CD14-positive monocyte (primary cell): ENCODE measurements at regions not wholly inside any gene's neighbourhood (a gene's known extent, or its start where the extent isn't known, plus 50 kb on each side); places are given as distances from the start of the nearest gene placed in this dataset.

Source experiments
- DNase-seq, 3 donors: peaks; one replicate each; pipeline ENCODE4 v3.0.0-alpha.2; 2011 to 2022
- H2AFZ ChIP-seq: 2 replicates; pipeline ENCODE4 v1.6.0; 2012; ENCODE audit warnings: mild to moderate bottlenecking, low read depth, low read length, inconsistent platforms; ENCODE audit not compliant: insufficient read depth, poor library complexity, severe bottlenecking
- H3K27ac ChIP-seq, 2 donors: 1 replicate in 1 of 2; 2 replicates in 1 of 2; pipeline ENCODE4 v1.5.1; 2012 to 2013; ENCODE audit warnings: low read length in 2 of 2, control low read depth in 1 of 2, inconsistent platforms in 1 of 2, low read depth in 1 of 2, mild to moderate bottlenecking in 1 of 2
- H3K27me3 ChIP-seq, 2 donors: one replicate each; pipeline versions ENCODE4 v1.6.0 to v1.6.1; 2011 to 2013; ENCODE audit warnings: low read length in 2 of 2; ENCODE audit not compliant: control insufficient read depth in 2 of 2, insufficient read depth in 2 of 2
- H3K36me3 ChIP-seq, 2 donors: replicated peaks in 1 of 2; 1 replicate in 1 of 2; 2 replicates in 1 of 2; pipeline versions ENCODE4 v1.5.1 to v1.6.1; 2012 to 2013; ENCODE audit warnings: low read length in 2 of 2, control low read depth in 1 of 2, inconsistent platforms in 1 of 2, mild to moderate bottlenecking in 1 of 2; ENCODE audit not compliant: insufficient read depth in 2 of 2, control insufficient read depth in 1 of 2
- H3K4me1 ChIP-seq, 2 donors: 1 replicate in 1 of 2; 2 replicates in 1 of 2; pipeline versions ENCODE4 v1.5.1 to v1.6.1; 2012 to 2013; ENCODE audit warnings: low read length in 2 of 2, control low read depth in 1 of 2, inconsistent platforms in 1 of 2, mild to moderate bottlenecking in 1 of 2, moderate library complexity in 1 of 2; ENCODE audit not compliant: insufficient read depth in 2 of 2, control insufficient read depth in 1 of 2
- H3K4me2 ChIP-seq: replicated peaks from 2 replicates; pipeline ENCODE3; 2012; ENCODE audit warnings: low read length, moderate library complexity, mild to moderate bottlenecking; ENCODE audit not compliant: poor library complexity, severe bottlenecking; ENCODE audit errors: extremely low read depth
- H3K4me3 ChIP-seq, 3 experiments: fragments of 200-600 bp in 1 of 3; sonication (generic) in 1 of 3; replicated peaks in 1 of 3; 1 replicate in 2 of 3; 2 replicates in 1 of 3; pipeline ENCODE4 v1.5.1; 2011 to 2013; ENCODE audit warnings: low read length in 3 of 3, mild to moderate bottlenecking in 3 of 3, control low read depth in 2 of 3, low read depth in 2 of 3, inconsistent platforms in 1 of 3, moderate library complexity in 1 of 3
- H3K79me2 ChIP-seq: 2 replicates; pipeline ENCODE4 v1.6.0; 2012; ENCODE audit warnings: mild to moderate bottlenecking, control low read depth, inconsistent platforms, low read length, moderate library complexity; ENCODE audit not compliant: insufficient read depth
- H3K9ac ChIP-seq: 2 replicates; pipeline ENCODE4 v1.6.0; 2017; ENCODE audit warnings: low read length, mild to moderate bottlenecking; ENCODE audit not compliant: insufficient read depth, poor library complexity, severe bottlenecking
- H3K9me3 ChIP-seq, 2 donors: replicated peaks in 1 of 2; 1 replicate in 1 of 2; 2 replicates in 1 of 2; pipeline versions ENCODE4 v1.5.1 to v1.6.1; 2012 to 2013; ENCODE audit warnings: low read length in 2 of 2, control low read depth in 1 of 2; ENCODE audit not compliant: control insufficient read depth in 1 of 2, insufficient read depth in 1 of 2
- H4K20me1 ChIP-seq: 2 replicates; pipeline ENCODE4 v1.6.0; 2012; ENCODE audit warnings: mild to moderate bottlenecking, low read length, control low read depth, moderate library complexity; ENCODE audit not compliant: insufficient read depth
- H3K27ac Mint-ChIP-seq, 7 donors: one replicate each; pipeline ENCODE4 v1.8.0; 2020; ENCODE audit warnings: mild to moderate bottlenecking in 7 of 7, mixed read lengths in 7 of 7, moderate library complexity in 6 of 7, inconsistent platforms in 2 of 7
- H3K27me3 Mint-ChIP-seq, 3 donors: one replicate each; pipeline ENCODE4 v1.8.0; 2021 to 2022; ENCODE audit warnings: low read depth in 3 of 3, mild to moderate bottlenecking in 3 of 3, mixed read lengths in 3 of 3, moderate library complexity in 3 of 3, inconsistent platforms in 1 of 3
- H3K36me3 Mint-ChIP-seq, 2 donors: one replicate each; pipeline ENCODE4 v1.8.0; 2020; ENCODE audit warnings: mixed read lengths in 2 of 2, inconsistent platforms in 1 of 2, mild to moderate bottlenecking in 1 of 2
- H3K4me1 Mint-ChIP-seq: one replicate; pipeline ENCODE4 v1.8.0; 2020; ENCODE audit warnings: mild to moderate bottlenecking, mixed read lengths
- H3K4me3 Mint-ChIP-seq, 2 donors: one replicate each; pipeline ENCODE4 v1.8.0; 2020; ENCODE audit warnings: mild to moderate bottlenecking in 2 of 2, mixed read lengths in 2 of 2, moderate library complexity in 1 of 2
- H3K9me3 Mint-ChIP-seq, 7 donors: one replicate each; pipeline ENCODE4 v1.8.0; 2020 to 2022; ENCODE audit warnings: mixed read lengths in 7 of 7, mild to moderate bottlenecking in 6 of 7, moderate library complexity in 6 of 7, inconsistent platforms in 2 of 7
- CTCF ChIP-seq: fragments of 200-600 bp; IDR thresholded peaks from one replicate; pipeline ENCODE4 v1.8.0; 2022; ENCODE audit warnings: antibody characterized with exemption, mild to moderate bottlenecking
- WGBS: methylation state at CpG from one replicate; pipeline ENCODE4 v1.1.5; 2013; ENCODE audit warnings: missing lambda C conversion rate; ENCODE audit not compliant: insufficient coverage; 5-methylcytosine and 5-hydroxymethylcytosine counted together
- intact Hi-C, 2 donors: fragments of 100-400 bp; cut with micrococcal nuclease; formaldehyde crosslinking; loops; one replicate each; pipeline versions ENCODE4 v1.15.0 to v1.15.1; 2023

GRCh38 chr4:14897217-14897616 lies 105.1 kb upstream of the CPEB2 start:
- Histone ChIP-seq H3K79me2 (no peaks in the 10 kb centered on the region), H3K27me3 (no peaks in the 10 kb centered on the region), H4K20me1 (no peaks in the 10 kb centered on the region), H3K9me3 (no peaks in the 10 kb centered on the region), H3K27ac (no peak overlapping the region), H3K4me3 (no peak overlapping the region), H2AFZ (no peak overlapping the region), H3K36me3 (no peaks in the 10 kb centered on the region), H3K4me2 (no peak overlapping the region), H3K4me1 (no peaks in the 10 kb centered on the region), H3K9ac (no peak overlapping the region)
- no peak for DNase-seq
- Mint-ChIP-seq H3K36me3 (no peaks in the 10 kb centered on the region), H3K4me3 (no peak overlapping the region), H3K9me3 (peaks cover 0 to 6% (median 1%) of the 10 kb centered on the region in 7 donors), H3K27me3 (peaks cover 0 to 8% (median 4%) of the 10 kb centered on the region in 3 donors), H3K27ac (no peak overlapping the region), H3K4me1 (no peaks in the 10 kb centered on the region)
- intact Hi-C loops, result no loop called here
- no CpG with 5 or more reads among the region's 2 CpGs for WGBS
- TF ChIP-seq CTCF, result no peak

GRCh38 chr4:14898989-14899388 lies 103.3 kb upstream of the CPEB2 start:
- H3K4me2 ChIP-seq, result no peak overlapping the region
- no peak overlapping the region for H3K4me3 Mint-ChIP-seq
- no peak overlapping the region for H3K4me3 ChIP-seq
- H2AFZ ChIP-seq, result no peak overlapping the region
- no peaks in the 10 kb centered on the region for H3K36me3 Mint-ChIP-seq
- no peaks in the 10 kb centered on the region for H3K4me1 Mint-ChIP-seq
- DNase-seq, result no peak
- peaks cover 0 to under 1% of the 10 kb centered on the region in 2 donors for H3K27me3 ChIP-seq
- peaks cover 0 to 3% (median 0%) of the 10 kb centered on the region in 7 donors for H3K9me3 Mint-ChIP-seq
- no peaks in the 10 kb centered on the region for H3K36me3 ChIP-seq
- H3K9ac ChIP-seq, result no peak overlapping the region
- intact Hi-C loops, result no loop called here
- H3K4me1 ChIP-seq, result no peaks in the 10 kb centered on the region
- TF ChIP-seq CTCF, result no peak
- no peaks in the 10 kb centered on the region for H3K9me3 ChIP-seq
- peaks cover 0 to 13% (median 4%) of the 10 kb centered on the region in 3 donors for H3K27me3 Mint-ChIP-seq
- no peaks in the 10 kb centered on the region for H4K20me1 ChIP-seq
- H3K27ac Mint-ChIP-seq, result no peak overlapping the region
- H3K27ac ChIP-seq, result no peak overlapping the region
- no peaks in the 10 kb centered on the region for H3K79me2 ChIP-seq
